K562 (cell line): ENCODE measurements at regions not wholly inside any gene's neighbourhood (a gene's known extent, or its start where the extent isn't known, plus 50 kb on each side); places are given as distances from the start of the nearest gene placed in this dataset.

Experiments
- ATAC-seq: fragments of 200-7000 bp; cut with Tn5 transposase; 3 replicates; pipeline ENCODE4 v1.9.1; 2020; ENCODE audit warnings: moderate library complexity
- BruUV-seq: library from RNA; stranded (reverse); fragments of 400-500 nt; replicated peaks from 2 replicates; lab custom pipeline; 2021; lab: Mats Ljungman, UMichigan
- CTCF ChIA-PET: fragments of 300-600 bp; formaldehyde crosslinking; extraction: SDS; loops from one replicate; lab custom pipeline; 2021; ENCODE audit warnings: low intra/inter-chr PET ratio; lab: Yijun Ruan, JAX
- POLR2A ChIA-PET: fragments of 300-600, 350-650 bp; sonication (Branson Sonifier 250); formaldehyde crosslinking; extraction: SDS; loops from one replicate; lab custom pipeline; 2021; ENCODE audit warnings: antibody characterized with exemption, inconsistent platforms; lab: Yijun Ruan, JAX
- DNase-seq, 4 experiments: peaks; one replicate each; pipeline versions ENCODE4 v3.0.0 to v3.0.0-alpha.2; 2011 to 2018; ENCODE audit warnings: low spot score in 3 of 4, mixed read lengths in 3 of 4; ENCODE audit errors: extremely low read depth in 1 of 4
- FAIRE-seq: peaks from 2 replicates; lab custom pipeline; 2011; peaks lifted over from hg19 to GRCh38; lab: Jason Lieb, UNC
- H2AFZ ChIP-seq: 2 replicates; pipeline ENCODE4 v1.6.0; 2011; ENCODE audit warnings: low read depth, low read length, control low read depth, inconsistent platforms
- H3K27ac ChIP-seq: fragments of 200-600 bp; 3 replicates; pipeline ENCODE4 v1.8.0; 2011; ENCODE audit warnings: low read depth, mild to moderate bottlenecking, control low read depth, inconsistent platforms, low read length, moderate library complexity, mixed read lengths; ENCODE audit errors: extremely low read depth
- H3K27me3 ChIP-seq, 2 experiments: fragments of 300-600 bp in 1 of 2; 2 replicates in 1 of 2; 3 replicates in 1 of 2; pipeline versions ENCODE4 v1.6.0 to v1.8.0; 2011; ENCODE audit warnings: inconsistent platforms in 2 of 2, low read length in 2 of 2, mild to moderate bottlenecking in 1 of 2, mixed read lengths in 1 of 2, moderate library complexity in 1 of 2; ENCODE audit not compliant: control insufficient read depth in 2 of 2, insufficient read depth in 2 of 2
- H3K36me3 ChIP-seq: fragments of 300-600 bp; 3 replicates; pipeline ENCODE4 v1.8.0; 2011; ENCODE audit warnings: mild to moderate bottlenecking, low read length, inconsistent platforms; ENCODE audit not compliant: control insufficient read depth, insufficient read depth
- H3K4me1 ChIP-seq, 2 experiments: fragments of 200-600 bp in 1 of 2; replicated peaks in 1 of 2; 2 replicates in 1 of 2; 3 replicates in 1 of 2; pipeline versions ENCODE4 v1.5.1 to v1.8.0; 2011; ENCODE audit warnings: inconsistent platforms in 2 of 2, low read length in 2 of 2, mild to moderate bottlenecking in 1 of 2, mixed read lengths in 1 of 2, moderate library complexity in 1 of 2; ENCODE audit not compliant: control insufficient read depth in 2 of 2, insufficient read depth in 2 of 2
- H3K4me2 ChIP-seq: 2 replicates; pipeline ENCODE4 v1.6.1; 2011; ENCODE audit warnings: low read length, control low read depth, inconsistent platforms, mixed read lengths; ENCODE audit not compliant: insufficient read depth
- H3K4me3 ChIP-seq: fragments of 200-600 bp; sonication (generic), shearing (Covaris generic); 2 replicates; pipeline ENCODE4 v1.5.1; 2016; ENCODE audit warnings: control low read depth, inconsistent platforms
- H3K79me2 ChIP-seq: fragments of 200-600 bp; 3 replicates; pipeline ENCODE4 v1.8.0; 2011; ENCODE audit warnings: low read length, inconsistent platforms; ENCODE audit not compliant: control insufficient read depth, insufficient read depth
- H3K9ac ChIP-seq, 2 experiments: 2 replicates each; pipeline versions ENCODE4 v1.6.0 to v1.6.1; 2011; ENCODE audit warnings: low read depth in 2 of 2, low read length in 2 of 2, control low read depth in 1 of 2, inconsistent platforms in 1 of 2, mild to moderate bottlenecking in 1 of 2, mixed read lengths in 1 of 2; ENCODE audit not compliant: insufficient read depth in 1 of 2
- H3K9me1 ChIP-seq: one replicate; pipeline ENCODE4 v1.6.0; 2011; ENCODE audit warnings: inconsistent platforms, mild to moderate bottlenecking, low read length, moderate library complexity; ENCODE audit not compliant: control insufficient read depth, insufficient read depth
- H3K9me3 ChIP-seq: replicated peaks from 2 replicates; pipeline ENCODE4 v1.5.1; 2011; ENCODE audit warnings: low read depth, low read length, inconsistent platforms; ENCODE audit not compliant: control insufficient read depth, insufficient read depth
- H4K20me1 ChIP-seq: replicated peaks from 2 replicates; pipeline ENCODE4 v1.6.1; 2011; ENCODE audit warnings: low read length, inconsistent platforms, mixed read lengths; ENCODE audit not compliant: control insufficient read depth, insufficient read depth
- BRD9 ChIP-seq: fragments of 450-650 bp; IDR thresholded peaks from 2 replicates; pipeline ENCODE4 v1.6.1; 2018; ENCODE audit warnings: low read depth; ENCODE audit not compliant: partially characterized antibody
- HMGN3 ChIP-seq: IDR thresholded peaks from 2 replicates; pipeline ENCODE4 v1.6.1; 2011; ENCODE audit warnings: borderline replicate concordance, low read depth, mild to moderate bottlenecking, mixed read lengths, low read length; ENCODE audit not compliant: insufficient read length; ENCODE audit errors: extremely low read depth
- IRF2 ChIP-seq: sonication (generic); formaldehyde crosslinking; IDR thresholded peaks from 2 replicates; pipeline ENCODE4 v1.8.1; 2022; ENCODE audit warnings: mild to moderate bottlenecking, missing genetic modification reagents
- NR2C2 ChIP-seq, 2 experiments: fragments of 200-800 bp in 1 of 2; sonication (Bioruptor generic) in 1 of 2; sonication (generic) in 1 of 2; formaldehyde crosslinking in 1 of 2; IDR thresholded peaks; 2 replicates each; pipeline versions ENCODE4 v1.6.1 to v1.8.0; 2016 to 2022; ENCODE audit warnings: mild to moderate bottlenecking in 1 of 2, missing compliant biosample characterization in 1 of 2, missing genetic modification characterization in 1 of 2, missing genetic modification reagents in 1 of 2
- PCBP2 ChIP-seq: fragments of 200-400 bp; formaldehyde crosslinking; IDR thresholded peaks from 2 replicates; pipeline ENCODE4 v1.6.1; 2018; ENCODE audit warnings: low read length, low read depth, mild to moderate bottlenecking, moderate library complexity; ENCODE audit not compliant: poor library complexity, severe bottlenecking
- POLR2B ChIP-seq: fragments of 450-650 bp; IDR thresholded peaks from 2 replicates; pipeline ENCODE4 v1.6.1; 2018; ENCODE audit warnings: low read depth; ENCODE audit not compliant: partially characterized antibody
- PYGO2 ChIP-seq: fragments of 450-650 bp; IDR thresholded peaks from 2 replicates; pipeline ENCODE4 v1.6.1; 2016; ENCODE audit warnings: mild to moderate bottlenecking, missing genetic modification characterization, moderate library complexity, missing compliant biosample characterization
- SFPQ ChIP-seq: fragments of 200-400 bp; formaldehyde crosslinking; IDR thresholded peaks from 2 replicates; pipeline ENCODE4 v1.6.1; 2017; ENCODE audit warnings: mild to moderate bottlenecking, low read depth, low read length, moderate library complexity
- SMARCC2 ChIP-seq: fragments of 450-650 bp; IDR thresholded peaks from 2 replicates; pipeline ENCODE4 v1.6.1; 2017; ENCODE audit warnings: antibody characterized with exemption, moderate library complexity, mild to moderate bottlenecking, low read depth
- ZBTB26 ChIP-seq: fragments of 450-650 bp; formaldehyde crosslinking; IDR thresholded peaks from 2 replicates; pipeline ENCODE4 v1.4.0; 2022; ENCODE audit warnings: missing genetic modification characterization
- ZNF121 ChIP-seq: sonication (generic); formaldehyde crosslinking; conservative IDR thresholded peaks from 2 replicates; pipeline ENCODE4 v1.8.0; 2022; ENCODE audit warnings: missing genetic modification reagents
- ZNF766 ChIP-seq: fragments of 200-800 bp; sonication (Bioruptor generic); conservative IDR thresholded peaks from 2 replicates; pipeline ENCODE4 v1.6.1; 2016; ENCODE audit warnings: missing genetic modification characterization, missing compliant biosample characterization
- WGBS: fragments of 100-300 bp; shearing (Covaris generic); methylation state at CpG from one replicate; pipeline ENCODE4 v1.1.6; 2016; ENCODE audit warnings: low coverage, mixed read lengths; ENCODE audit not compliant: insufficient coverage; ENCODE audit errors: missing lambda C conversion rate; 5-methylcytosine and 5-hydroxymethylcytosine counted together
- in situ Hi-C: fragments of 300-500 bp; cut with MboI; formaldehyde crosslinking; loops from 4 replicates; pipeline ENCODE4 v1.15.0; 2018; ENCODE audit warnings: inconsistent platforms, mixed read lengths
- intact Hi-C: fragments of 100-400 bp; cut with micrococcal nuclease; formaldehyde crosslinking; loops from 2 replicates; pipeline ENCODE4 v1.14.2; 2022
- TF ChIP-seq, protein P1 (sequence below): IDR thresholded peaks from 2 replicates; pipeline ENCODE4 v1.6.1; 2011; ENCODE audit warnings: borderline replicate concordance, low read depth, mild to moderate bottlenecking, moderate library complexity, low read length; ENCODE audit not compliant: insufficient read depth, poor library complexity, severe bottlenecking
- TF ChIP-seq, protein P2 (sequence below): sonication (generic); IDR thresholded peaks from 2 replicates; pipeline ENCODE4 v1.6.1; 2016
- TF ChIP-seq, protein P3 (sequence below): fragments of 450-650 bp; formaldehyde crosslinking; IDR thresholded peaks from 2 replicates; pipeline ENCODE4 v1.4.0; 2022; ENCODE audit warnings: mild to moderate bottlenecking, moderate library complexity

- no TSS peak for BruUV-seq
- no peak for DNase-seq
- TF ChIP-seq, protein P1, sequence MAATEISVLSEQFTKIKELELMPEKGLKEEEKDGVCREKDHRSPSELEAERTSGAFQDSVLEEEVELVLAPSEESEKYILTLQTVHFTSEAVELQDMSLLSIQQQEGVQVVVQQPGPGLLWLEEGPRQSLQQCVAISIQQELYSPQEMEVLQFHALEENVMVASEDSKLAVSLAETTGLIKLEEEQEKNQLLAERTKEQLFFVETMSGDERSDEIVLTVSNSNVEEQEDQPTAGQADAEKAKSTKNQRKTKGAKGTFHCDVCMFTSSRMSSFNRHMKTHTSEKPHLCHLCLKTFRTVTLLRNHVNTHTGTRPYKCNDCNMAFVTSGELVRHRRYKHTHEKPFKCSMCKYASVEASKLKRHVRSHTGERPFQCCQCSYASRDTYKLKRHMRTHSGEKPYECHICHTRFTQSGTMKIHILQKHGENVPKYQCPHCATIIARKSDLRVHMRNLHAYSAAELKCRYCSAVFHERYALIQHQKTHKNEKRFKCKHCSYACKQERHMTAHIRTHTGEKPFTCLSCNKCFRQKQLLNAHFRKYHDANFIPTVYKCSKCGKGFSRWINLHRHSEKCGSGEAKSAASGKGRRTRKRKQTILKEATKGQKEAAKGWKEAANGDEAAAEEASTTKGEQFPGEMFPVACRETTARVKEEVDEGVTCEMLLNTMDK: no peak
- TF ChIP-seq BRD9 (no peak), SFPQ (no peak), ZNF766 (CRISPR knock-in tag) (no peak), ZBTB26 (CRISPR knock-in tag) (no peak), NR2C2 (CRISPR knock-in tag; IDR thresholded peaks at IDR 0.05) (no peak), NR2C2 (tag; IDR thresholded peaks at IDR 0.05) (no peak), ZNF121 (no peak), POLR2B (no peak), IRF2 (CRISPR knock-in tag) (no peak), PYGO2 (tag) (no peak), PCBP2 (no peak), SMARCC2 (no peak), HMGN3 (no peak)
- TF ChIP-seq, protein P2, sequence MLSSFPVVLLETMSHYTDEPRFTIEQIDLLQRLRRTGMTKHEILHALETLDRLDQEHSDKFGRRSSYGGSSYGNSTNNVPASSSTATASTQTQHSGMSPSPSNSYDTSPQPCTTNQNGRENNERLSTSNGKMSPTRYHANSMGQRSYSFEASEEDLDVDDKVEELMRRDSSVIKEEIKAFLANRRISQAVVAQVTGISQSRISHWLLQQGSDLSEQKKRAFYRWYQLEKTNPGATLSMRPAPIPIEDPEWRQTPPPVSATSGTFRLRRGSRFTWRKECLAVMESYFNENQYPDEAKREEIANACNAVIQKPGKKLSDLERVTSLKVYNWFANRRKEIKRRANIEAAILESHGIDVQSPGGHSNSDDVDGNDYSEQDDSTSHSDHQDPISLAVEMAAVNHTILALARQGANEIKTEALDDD: no peak
- TF ChIP-seq, protein P3, sequence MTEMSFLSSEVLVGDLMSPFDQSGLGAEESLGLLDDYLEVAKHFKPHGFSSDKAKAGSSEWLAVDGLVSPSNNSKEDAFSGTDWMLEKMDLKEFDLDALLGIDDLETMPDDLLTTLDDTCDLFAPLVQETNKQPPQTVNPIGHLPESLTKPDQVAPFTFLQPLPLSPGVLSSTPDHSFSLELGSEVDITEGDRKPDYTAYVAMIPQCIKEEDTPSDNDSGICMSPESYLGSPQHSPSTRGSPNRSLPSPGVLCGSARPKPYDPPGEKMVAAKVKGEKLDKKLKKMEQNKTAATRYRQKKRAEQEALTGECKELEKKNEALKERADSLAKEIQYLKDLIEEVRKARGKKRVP (CRISPR knock-in tag): no peak
Measured at GRCh38 chr12:72978999-72979398, 706.8 kb downstream of the TRHDE start.

More at GRCh38 chr12:72978999-72979398, 706.8 kb downstream of the TRHDE start:
- Histone ChIP-seq H3K9me3 (no peaks in the 10 kb centered on the region), H2AFZ (no peak overlapping the region), H3K4me1 (no peaks in the 10 kb centered on the region), H3K4me3 (no peak overlapping the region), H3K27ac (no peak overlapping the region), H3K79me2 (no peaks in the 10 kb centered on the region), H3K9ac (no peak overlapping the region), H3K27me3 (no peaks in the 10 kb centered on the region), H3K4me2 (no peak overlapping the region), H3K9me1 (no peaks in the 10 kb centered on the region), H3K36me3 (no peaks in the 10 kb centered on the region), H4K20me1 (no peaks in the 10 kb centered on the region)
- intact Hi-C loops: no loop called here
- CTCF ChIA-PET: no interaction called here
- WGBS: 13% methylated on average over 4 of the region's 4 CpGs
- FAIRE-seq (no peak), ATAC-seq (no peak)
- POLR2A ChIA-PET: no interaction called here
- in situ Hi-C loops: no loop called here
